ENCODE measurements at regions not wholly inside any gene's neighbourhood (a gene's known extent, or its start where the extent isn't known, plus 50 kb on each side); places are given as distances from the start of the nearest gene placed in this dataset.

DNA sequence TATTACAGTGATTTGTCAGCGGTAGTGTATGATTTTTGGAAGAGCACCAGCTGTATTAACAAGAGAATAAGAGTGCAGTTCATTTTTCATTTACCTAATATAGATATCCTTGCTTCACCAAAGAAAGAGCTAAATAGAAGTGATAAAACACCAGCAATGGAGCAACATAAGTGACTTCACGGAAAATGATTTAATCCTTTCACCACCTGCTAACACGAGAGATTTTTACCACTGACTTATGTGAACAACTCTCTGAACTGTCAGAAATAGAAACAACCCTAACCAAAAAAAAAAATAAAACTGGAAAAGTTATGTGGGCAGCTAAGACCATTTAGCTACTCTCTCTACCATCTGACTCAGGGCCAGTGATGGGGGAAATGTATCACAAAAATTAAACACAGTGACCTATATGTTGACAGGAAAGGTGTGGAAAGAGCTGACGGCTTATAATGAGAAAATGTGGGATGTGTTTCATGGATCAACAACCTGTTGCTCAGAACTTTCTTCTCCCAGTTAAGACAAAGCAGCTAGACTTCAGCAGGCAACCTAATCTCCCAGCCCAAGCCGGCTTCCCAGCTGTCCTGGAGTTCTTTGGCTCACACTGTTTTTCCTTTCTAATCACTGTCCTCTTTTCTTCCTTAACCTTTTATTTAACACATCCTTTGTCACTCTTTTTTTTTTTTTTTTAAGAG, 272.7 kb downstream of the SS18 start:
- Histone ChIP-seq H3K27ac (no peak overlapping the region), H3K4me3 (no peak overlapping the region)
- TF ChIP-seq, protein P1, sequence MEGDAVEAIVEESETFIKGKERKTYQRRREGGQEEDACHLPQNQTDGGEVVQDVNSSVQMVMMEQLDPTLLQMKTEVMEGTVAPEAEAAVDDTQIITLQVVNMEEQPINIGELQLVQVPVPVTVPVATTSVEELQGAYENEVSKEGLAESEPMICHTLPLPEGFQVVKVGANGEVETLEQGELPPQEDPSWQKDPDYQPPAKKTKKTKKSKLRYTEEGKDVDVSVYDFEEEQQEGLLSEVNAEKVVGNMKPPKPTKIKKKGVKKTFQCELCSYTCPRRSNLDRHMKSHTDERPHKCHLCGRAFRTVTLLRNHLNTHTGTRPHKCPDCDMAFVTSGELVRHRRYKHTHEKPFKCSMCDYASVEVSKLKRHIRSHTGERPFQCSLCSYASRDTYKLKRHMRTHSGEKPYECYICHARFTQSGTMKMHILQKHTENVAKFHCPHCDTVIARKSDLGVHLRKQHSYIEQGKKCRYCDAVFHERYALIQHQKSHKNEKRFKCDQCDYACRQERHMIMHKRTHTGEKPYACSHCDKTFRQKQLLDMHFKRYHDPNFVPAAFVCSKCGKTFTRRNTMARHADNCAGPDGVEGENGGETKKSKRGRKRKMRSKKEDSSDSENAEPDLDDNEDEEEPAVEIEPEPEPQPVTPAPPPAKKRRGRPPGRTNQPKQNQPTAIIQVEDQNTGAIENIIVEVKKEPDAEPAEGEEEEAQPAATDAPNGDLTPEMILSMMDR (IDR thresholded peaks at IDR 0.05), result no peak
- no peak for DNase-seq (ENCODE audit: low spot score)

DNA sequence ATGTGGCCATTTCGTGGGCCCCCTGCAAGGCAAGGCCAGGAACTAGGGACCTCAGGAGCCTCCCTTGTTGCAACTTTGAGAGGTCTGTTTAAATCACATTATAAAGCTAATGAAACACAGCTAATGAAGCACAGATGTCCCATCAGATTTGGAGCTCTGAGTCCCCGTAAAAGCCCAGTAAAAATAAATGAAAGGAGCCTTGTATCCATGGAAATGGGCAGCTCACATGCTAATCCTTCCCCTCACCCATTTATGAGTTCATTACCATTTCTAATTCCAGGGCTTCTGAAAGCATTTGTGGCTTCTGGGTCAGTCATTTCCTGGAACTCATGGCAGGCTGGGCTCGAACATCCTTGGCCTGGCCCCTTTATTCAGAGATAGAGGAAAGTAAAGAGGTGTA, 274.8 kb downstream of the SS18 start:
- Histone ChIP-seq H3K27ac (no peak overlapping the region), H3K4me3 (no peak overlapping the region)
- no peak for DNase-seq (ENCODE audit: low spot score)
- TF ChIP-seq, protein P1 (IDR thresholded peaks at IDR 0.05), result no peak

DNA sequence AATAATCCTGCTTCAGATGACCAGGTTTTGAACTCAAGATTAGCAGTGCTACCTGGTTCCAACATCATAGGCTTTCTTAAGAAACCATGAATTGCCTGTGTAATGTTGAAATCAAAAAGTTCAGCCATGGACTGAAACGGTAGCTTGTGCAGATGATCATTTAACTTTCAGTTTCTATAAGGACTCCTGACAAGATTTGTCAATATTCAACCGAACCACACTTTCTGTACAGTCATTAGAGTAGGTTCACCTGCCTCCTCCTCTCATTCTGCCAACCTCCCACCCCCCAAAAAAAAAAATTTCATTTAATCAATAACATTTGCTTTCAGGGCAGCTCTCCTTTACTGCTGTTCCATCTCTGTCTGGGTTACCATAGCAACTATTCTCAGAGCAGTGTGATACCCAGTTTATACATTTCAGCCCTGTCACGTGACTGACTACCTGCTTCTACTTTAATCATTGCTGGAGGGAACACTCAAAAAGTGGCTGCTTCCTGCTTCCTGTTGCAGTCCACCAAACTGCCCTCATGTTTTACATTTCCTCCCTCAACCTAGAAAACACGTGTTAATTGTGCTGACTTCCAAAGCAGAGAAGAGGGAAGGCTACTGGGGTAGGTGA, 275.5 kb downstream of the SS18 start:
- TF ChIP-seq, protein P1 (IDR thresholded peaks at IDR 0.05), result no peak
- Histone ChIP-seq H3K27ac (no peak overlapping the region), H3K4me3 (no peak overlapping the region)
- DNase-seq (ENCODE audit: low spot score), result no peak

DNA sequence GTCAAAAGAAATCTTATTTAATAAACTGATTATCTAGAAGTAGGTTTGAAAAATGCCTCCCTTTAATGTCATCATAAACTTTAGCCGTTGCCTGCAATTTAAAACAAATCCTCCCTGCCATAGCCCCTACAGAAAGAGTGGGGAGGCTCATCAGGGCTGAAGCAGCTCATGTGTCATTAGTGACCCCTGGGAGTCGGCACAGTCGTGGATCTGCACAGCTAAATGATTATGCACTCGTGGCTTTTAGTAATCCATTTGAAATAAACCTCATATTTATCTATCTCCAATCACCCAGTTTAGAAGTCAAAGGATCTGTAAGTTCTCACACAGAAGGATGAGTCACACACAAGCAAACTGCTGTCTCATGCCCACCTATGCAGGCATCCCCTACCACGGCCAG, 277.3 kb downstream of the SS18 start:
- DNase-seq (ENCODE audit: low spot score), result no peak
- no peak overlapping the region for H3K4me3 ChIP-seq
- no peak overlapping the region for H3K27ac ChIP-seq
- TF ChIP-seq, protein P1 (IDR thresholded peaks at IDR 0.05), result no peak

DNA sequence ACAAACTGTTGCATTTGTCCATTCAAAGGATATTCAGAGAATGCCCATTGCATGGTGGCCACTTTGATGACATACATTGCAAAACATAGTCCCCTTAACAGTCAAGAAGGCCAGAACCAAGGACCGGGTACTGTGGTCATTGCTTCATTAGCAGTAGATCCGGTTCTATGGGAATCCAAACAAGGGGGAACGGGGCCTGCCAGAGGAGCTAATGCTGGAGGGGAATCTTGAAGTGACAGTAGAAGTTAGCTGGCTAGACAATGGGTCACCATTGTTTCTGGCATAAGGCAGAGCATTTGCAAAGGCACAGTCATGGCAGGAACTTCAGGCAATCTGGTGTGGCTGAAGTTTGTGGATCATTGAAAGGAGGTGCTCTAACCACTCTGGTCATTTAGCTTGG, 279.7 kb downstream of the SS18 start:
- TF ChIP-seq, protein P1 (IDR thresholded peaks at IDR 0.05), result no peak
- no peak overlapping the region for H3K27ac ChIP-seq
- DNase-seq (ENCODE audit: low spot score), result no peak
- no peak overlapping the region for H3K4me3 ChIP-seq

DNA sequence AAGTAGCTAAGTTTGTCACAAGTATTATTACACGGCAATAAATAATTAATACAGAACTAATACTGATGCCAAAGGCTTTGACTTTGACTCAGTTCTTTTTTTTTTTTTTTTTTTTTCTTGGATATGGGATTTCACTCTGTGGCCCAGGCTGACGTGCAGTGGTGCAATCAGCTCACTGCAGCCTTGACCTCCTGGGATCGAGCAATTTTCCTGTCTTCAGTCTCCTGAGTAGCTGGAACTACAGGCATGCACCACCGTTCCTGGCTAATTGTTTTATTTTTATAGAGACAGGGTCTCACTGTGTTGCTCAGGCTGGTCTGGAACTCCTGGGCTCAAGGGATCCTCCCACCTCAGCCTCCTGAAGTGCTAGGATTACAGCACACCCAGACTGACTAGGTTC, 284.5 kb downstream of the SS18 start:
- no peak for DNase-seq (ENCODE audit: low spot score)
- Histone ChIP-seq H3K27ac (no peak overlapping the region), H3K4me3 (no peak overlapping the region)
- TF ChIP-seq, protein P1 (IDR thresholded peaks at IDR 0.05), result no peak

DNA sequence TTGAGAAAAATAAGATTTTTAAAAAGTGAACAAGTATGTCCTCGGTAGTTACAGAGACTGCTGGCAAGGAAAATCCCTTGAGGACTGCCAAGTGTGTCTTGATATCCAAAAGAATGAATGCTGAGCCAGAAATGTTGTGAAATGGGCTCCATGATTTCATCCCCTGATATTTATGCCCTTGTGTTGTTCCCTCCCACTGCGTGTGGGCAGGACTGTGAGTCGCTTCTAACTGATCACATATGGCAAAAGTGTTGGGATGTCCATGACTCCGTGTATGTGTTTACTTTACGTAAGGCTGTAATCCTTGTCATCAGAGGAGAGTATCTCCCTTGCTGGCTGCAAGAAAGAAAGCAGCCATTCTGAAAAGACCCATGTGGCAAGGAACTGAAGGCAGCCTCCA, 285.1 kb downstream of the SS18 start:
- no peak overlapping the region for H3K4me3 ChIP-seq
- no peak overlapping the region for H3K27ac ChIP-seq
- no peak for DNase-seq (ENCODE audit: low spot score)
- TF ChIP-seq, protein P1 (IDR thresholded peaks at IDR 0.05), result no peak
